ENCODE measurements at regions not wholly inside any gene's neighbourhood (a gene's known extent, or its start where the extent isn't known, plus 50 kb on each side); places are given as distances from the start of the nearest gene placed in this dataset.
"Not testable (repeated sequence)": the region's sequence is repeated elsewhere in the genome, so short reads cannot be mapped to it uniquely, and the experiment has no call there.

GRCh38 chr9:33695299-33695698 is 100.1 kb upstream of the PRSS3 start:
- DNase-seq (ENCODE audit: low read depth), result no peak

- no peak for DNase-seq (ENCODE audit: low read depth)
These were observed 99.5 kb upstream of the PRSS3 start for GRCh38 chr9:33695856-33696255.

- DNase-seq (ENCODE audit: low read depth), result no peak
These were observed 98.2 kb upstream of the PRSS3 start for GRCh38 chr9:33697171-33697570.

GRCh38 chr9:33698267-33698666 is 97.1 kb upstream of the PRSS3 start:
- DNase-seq (ENCODE audit: low read depth), result no peak

- not testable (repeated sequence) for DNase-seq (ENCODE audit: low read depth)
These were observed 94.4 kb upstream of the PRSS3 start for GRCh38 chr9:33700940-33701339.

GRCh38 chr9:33703430-33704102 is 91.8 kb upstream of the PRSS3 start:
- no peak for DNase-seq (ENCODE audit: low read depth)

GRCh38 chr9:33705440-33705839 is 89.9 kb upstream of the PRSS3 start:
- not testable (repeated sequence) for DNase-seq (ENCODE audit: low read depth)

GRCh38 chr9:33708441-33708840 is 86.9 kb upstream of the PRSS3 start:
- no peak for DNase-seq (ENCODE audit: low read depth)

GRCh38 chr9:33709269-33709668 is 86.1 kb upstream of the PRSS3 start:
- no peak for DNase-seq (ENCODE audit: low read depth)

GRCh38 chr9:33711418-33711817 is 83.9 kb upstream of the PRSS3 start:
- DNase-seq (ENCODE audit: low read depth), result not testable (repeated sequence)

- no peak for DNase-seq (ENCODE audit: low read depth)
These were observed 80.4 kb upstream of the PRSS3 start for GRCh38 chr9:33714989-33715388.

GRCh38 chr9:33718987-33719386 is 76.4 kb upstream of the PRSS3 start:
- DNase-seq (ENCODE audit: low read depth), result no peak

GRCh38 chr9:33719581-33720374 is 75.6 kb upstream of the PRSS3 start:
- DNase-seq (ENCODE audit: low read depth), result no peak

GRCh38 chr9:33721674-33722358 is 73.5 kb upstream of the PRSS3 start:
- peak; percentile 55 for DNase-seq (ENCODE audit: low read depth)

- no peak for DNase-seq (ENCODE audit: low read depth)
These were observed 73.0 kb upstream of the PRSS3 start for GRCh38 chr9:33722359-33722675.

GRCh38 chr9:33728613-33729012 is 66.7 kb upstream of the PRSS3 start:
- DNase-seq (ENCODE audit: low read depth), result no peak

GRCh38 chr9:33731142-33731541 is 64.2 kb upstream of the PRSS3 start:
- DNase-seq (ENCODE audit: low read depth), result no peak

- no peak for DNase-seq (ENCODE audit: low read depth)
These were observed 63.7 kb upstream of the PRSS3 start for GRCh38 chr9:33731625-33732024.

- DNase-seq (ENCODE audit: low read depth), result not testable (repeated sequence)
These were observed 61.0 kb upstream of the PRSS3 start for GRCh38 chr9:33734247-33734940.

GRCh38 chr9:33734941-33735835 is 60.2 kb upstream of the PRSS3 start:
- not testable (repeated sequence) for DNase-seq (ENCODE audit: low read depth)

GRCh38 chr9:33737811-33738606 is 57.4 kb upstream of the PRSS3 start:
- DNase-seq (ENCODE audit: low read depth), result no peak
